Left renal pelvis (tissue), 4 donors: ENCODE measurements at regions not wholly inside any gene's neighbourhood (a gene's known extent, or its start where the extent isn't known, plus 50 kb on each side); places are given as distances from the start of the nearest gene placed in this dataset.

ENCODE experiments used
- DNase-seq, 4 donors: peaks; one replicate each; pipeline ENCODE4 v3.0.0-alpha.2; 2013; ENCODE audit warnings: low read depth in 4 of 4, low spot score in 3 of 4

DNA sequence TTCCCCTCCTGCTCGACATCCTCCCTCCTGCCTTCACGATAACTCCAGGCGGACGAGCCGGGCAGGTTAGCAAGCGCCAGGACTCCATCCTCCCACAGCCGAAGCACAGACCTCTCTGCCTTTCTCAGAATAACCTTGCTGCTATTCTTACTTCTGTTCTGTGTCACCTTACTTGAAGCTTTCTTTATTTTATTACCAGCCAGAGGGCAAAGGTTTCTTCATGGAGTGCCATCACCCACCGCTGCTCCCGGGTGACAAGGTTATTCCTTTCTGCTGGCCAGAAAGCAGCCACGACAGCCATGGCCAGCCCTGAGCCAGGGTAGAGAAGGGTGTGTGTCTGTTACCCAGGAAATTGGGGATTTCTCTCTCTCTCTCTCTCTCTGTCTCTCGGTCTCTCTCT is 227.1 kb downstream of the ANAPC1 start:
- no peak for DNase-seq

DNA sequence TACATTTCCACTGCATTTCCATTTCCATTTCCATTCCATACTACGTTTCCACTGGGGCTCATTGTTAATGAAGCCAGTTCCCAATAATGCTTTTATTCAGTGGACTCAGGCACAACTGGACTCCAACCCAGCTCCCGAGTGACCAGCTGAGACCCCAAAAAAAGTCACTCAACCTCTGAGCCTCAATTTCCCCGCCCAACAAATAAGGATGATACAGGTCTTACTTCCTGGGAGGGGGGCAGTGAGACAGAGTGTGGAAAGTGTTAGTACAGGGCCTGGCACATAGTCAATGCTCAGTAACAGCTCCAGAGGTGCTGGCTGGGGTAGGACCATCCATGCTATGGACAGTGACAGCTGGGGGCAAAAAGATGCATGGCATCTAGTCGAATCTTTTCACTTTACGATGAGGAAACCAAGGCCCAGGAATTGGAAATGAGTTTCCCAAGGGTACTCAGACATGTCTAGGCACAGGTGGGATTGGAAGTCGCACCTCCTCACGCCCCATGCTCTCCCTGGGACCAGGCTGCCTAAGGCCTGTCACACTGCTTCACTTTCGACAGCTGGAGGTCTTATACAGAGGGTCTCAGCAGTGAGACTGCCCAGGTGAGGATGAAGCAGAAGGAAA is 226.5 kb downstream of the ANAPC1 start:
- no peak for DNase-seq

GRCh38 chr2:111659361-111660333 is 224.3 kb downstream of the ANAPC1 start:
- peak in 3 of 4 donors; percentile 49 to 62 (median 57) for DNase-seq

DNA sequence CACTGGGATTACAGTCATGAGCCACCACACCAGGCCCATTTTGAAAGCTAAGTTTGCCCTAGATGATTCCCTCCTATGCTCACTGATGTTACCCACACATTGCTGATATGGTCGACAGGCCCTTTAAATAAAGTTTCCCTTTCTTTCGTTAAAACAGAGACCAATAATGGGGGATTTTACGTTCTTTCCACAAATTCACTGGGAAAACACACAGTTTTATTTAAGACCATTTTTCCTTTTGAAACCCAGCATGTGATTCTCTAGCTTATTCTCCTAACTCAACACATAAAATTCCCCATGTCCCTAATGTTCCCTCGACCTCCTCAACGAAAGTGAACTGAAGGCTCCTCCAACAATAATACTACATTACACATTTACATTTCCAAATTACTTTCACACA is 223.2 kb downstream of the ANAPC1 start:
- no peak for DNase-seq

DNA sequence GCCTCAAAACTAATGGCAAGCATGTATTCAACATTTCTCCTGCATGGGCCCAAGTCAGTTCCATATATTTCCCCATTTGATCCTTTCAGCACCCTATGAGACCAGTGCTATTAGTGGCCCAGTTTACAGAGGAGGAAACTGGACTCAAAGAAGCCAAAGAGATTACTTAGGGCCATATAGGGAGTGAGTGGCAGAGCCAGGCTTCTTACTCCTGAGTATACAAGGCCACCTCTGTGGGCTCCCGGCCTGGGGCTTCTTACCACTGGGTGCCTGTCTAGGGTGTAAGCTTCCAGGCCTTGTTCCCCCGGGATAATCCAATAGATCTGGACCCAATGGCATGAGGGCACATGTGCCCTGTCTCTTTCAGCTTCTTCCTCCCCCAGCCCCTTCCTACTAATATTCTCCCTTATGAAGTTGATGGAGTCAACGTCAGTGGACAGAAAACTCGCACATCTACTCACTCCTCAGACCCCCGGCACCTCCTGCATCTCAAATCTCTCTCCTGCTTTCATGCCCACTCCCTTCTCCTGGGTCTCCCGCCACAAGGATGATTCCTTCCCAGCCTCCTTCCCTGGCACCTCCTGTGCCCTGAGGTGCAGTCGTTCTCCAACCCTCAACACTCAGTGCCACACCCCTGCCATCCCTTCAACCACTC is 222.6 kb downstream of the ANAPC1 start:
- no peak for DNase-seq

GRCh38 chr2:111662039-111662770 is 221.8 kb downstream of the ANAPC1 start:
- no peak for DNase-seq

DNA sequence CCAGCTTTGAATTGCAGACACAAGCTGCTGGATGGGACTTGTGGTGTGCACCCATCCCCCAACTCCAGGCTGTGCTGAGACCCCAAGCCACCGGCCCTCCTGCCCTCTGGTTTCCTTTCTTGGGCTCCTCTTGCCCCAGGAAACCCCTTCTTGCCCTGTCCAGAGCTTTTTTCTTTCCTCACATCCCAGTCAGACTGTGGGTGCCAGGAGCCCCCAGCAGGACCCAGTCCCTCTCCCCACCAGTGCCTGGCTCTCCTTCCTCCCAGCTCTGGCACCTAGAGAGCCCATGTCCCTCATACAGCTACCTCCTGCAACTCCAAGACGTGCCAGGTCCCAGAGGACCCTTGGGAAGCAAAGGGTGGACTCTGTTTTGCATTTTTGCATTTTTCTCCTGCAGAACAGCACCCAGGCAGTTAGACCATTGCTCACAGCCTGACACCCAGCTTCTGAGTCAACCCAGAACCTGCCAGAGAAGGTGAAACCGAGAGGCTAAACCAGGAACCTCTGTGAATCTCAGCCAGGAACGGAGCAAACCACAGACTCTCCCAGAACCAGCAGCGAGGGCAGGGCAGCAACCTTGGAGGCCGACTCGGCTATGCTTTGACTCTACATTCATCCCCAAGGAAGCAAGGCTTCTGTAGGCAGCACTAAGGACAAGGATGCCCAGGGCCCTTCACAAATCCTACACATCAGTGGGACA is 221.1 kb downstream of the ANAPC1 start:
- no peak for DNase-seq

DNA sequence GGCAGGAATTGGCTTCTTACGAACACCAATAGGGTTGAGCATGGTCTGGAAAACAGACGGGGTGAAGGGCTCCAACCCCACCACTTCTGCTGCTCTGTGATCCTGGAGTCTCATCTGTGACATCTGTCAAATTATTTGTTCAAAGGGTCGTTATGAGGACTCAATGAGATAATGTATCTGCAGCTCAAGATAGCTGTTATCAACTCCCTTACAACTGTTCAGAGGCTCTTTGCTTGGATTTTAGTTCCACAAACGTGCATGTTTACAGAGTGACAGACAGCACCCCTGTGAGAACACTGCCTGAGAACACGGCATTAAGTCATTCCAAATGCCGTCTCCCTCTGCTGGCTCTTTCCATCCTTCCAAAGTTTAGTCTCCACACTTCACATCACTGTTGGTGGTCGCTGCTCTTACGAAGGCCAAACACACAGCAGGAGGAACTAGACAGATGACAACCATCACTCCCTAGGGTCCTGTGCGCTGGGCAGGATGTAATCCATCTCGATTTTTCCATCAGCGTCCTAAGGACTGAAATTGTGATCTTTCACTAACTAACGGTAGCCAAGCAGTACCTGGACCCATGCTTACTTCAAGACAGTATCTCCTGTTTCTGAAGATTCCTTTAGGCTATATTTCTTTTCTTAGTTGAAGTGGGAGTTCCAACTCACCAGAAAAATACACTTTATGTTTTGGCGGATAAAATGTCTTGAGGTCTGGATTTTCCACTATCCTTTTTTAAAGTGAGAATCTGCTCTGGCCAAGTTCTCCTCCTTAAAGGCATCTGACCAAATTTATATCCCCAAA is 220.3 kb downstream of the ANAPC1 start:
- no peak for DNase-seq

DNA sequence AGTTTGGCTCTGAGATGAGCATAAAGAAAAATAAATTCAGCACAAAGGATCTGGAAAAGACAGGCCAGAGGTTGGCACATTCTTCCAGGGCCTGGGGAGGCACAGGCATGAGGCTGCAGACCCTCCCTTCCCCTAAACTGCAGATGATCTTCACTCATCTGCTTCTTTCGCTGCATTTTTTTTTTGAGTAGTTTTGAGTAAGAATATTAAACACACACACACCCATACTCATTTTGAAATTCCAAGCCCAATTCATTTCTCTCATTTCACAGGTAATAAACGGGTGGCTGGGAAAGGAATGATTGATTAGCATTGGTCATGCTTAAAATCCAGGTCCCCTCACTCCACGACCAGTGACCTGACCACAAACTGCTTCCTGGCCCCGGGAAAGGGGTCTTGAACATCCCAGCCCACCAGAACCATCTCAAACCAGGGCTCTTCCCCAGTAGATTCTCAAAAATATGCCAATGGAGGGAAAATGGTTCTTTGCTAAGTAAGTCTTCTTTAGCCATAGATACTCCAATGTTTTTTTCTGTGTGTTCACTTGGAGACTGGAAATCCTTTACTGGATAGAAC is 219.6 kb downstream of the ANAPC1 start:
- DNase-seq, result no peak

DNA sequence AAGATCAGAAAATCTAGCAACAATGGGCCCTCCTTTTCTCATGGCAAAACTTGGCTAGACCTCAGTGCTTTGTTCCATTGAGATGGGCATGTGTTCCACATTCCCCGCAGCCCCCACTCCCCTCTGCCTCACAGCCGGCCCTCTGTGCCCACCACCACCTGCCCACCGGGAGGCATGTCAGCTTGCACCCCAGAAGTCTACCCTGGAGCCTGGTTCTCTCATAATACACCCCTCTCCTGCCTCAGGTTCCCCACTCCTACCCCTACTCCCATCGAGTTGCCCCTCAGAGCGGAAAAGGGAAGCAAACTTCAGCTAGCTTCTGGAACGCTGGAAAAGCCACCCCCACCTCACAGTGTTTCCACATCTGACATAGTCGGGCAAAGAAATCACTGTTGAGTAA is 219.0 kb downstream of the ANAPC1 start:
- DNase-seq, result no peak

DNA sequence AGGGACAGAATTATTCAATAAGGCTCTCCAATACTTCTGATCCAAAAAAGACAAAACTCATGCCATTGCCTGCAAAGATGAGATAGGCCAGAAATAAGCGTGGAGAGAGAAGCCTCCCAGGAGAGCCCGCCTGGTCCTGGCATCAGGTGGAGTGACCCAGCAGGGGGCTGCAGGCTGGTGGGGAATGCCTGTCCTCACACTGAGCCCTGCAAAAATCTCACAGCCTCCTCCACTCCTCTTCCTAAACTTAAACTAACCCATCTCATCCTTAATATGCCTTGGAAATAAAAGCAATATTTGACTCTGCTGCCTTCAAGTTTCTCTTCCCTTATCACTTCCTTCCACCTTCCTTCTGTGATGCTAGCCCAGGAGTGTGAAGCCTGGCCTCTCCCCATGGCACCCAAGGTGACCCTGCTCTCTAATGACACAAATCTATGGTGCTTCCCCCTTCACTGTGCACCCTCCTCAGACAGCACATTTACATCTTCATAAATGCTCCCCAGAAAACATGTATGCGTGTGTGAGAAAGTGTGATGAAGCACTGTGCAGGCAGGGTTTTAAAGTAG is 218.4 kb downstream of the ANAPC1 start:
- DNase-seq, result no peak

- no peak for DNase-seq
Observed at GRCh38 chr2:111666160-111666559, 217.8 kb downstream of the ANAPC1 start.

GRCh38 chr2:111667001-111667400 is 217.0 kb downstream of the ANAPC1 start:
- DNase-seq, result no peak

- no peak for DNase-seq
Observed at GRCh38 chr2:111667542-111668273, 216.3 kb downstream of the ANAPC1 start.

DNA sequence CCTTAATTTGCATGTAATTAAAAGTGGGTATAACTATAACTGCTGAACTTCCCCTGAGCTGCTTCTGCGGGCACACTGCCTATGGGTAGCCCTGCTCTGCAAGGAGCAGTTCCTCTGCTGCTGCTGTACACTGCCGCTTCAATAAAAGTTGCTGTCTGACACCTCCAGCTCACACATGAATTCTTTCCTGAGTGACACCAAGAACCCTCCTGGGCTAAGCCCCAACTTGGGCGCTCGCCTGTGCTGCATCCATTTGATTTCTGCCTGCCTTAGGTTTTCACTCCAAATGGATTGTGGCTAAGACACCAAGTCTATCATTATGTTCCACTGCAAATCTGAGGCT is 215.7 kb downstream of the ANAPC1 start:
- no peak for DNase-seq

GRCh38 chr2:111668741-111669140 is 215.3 kb downstream of the ANAPC1 start:
- no peak for DNase-seq

DNA sequence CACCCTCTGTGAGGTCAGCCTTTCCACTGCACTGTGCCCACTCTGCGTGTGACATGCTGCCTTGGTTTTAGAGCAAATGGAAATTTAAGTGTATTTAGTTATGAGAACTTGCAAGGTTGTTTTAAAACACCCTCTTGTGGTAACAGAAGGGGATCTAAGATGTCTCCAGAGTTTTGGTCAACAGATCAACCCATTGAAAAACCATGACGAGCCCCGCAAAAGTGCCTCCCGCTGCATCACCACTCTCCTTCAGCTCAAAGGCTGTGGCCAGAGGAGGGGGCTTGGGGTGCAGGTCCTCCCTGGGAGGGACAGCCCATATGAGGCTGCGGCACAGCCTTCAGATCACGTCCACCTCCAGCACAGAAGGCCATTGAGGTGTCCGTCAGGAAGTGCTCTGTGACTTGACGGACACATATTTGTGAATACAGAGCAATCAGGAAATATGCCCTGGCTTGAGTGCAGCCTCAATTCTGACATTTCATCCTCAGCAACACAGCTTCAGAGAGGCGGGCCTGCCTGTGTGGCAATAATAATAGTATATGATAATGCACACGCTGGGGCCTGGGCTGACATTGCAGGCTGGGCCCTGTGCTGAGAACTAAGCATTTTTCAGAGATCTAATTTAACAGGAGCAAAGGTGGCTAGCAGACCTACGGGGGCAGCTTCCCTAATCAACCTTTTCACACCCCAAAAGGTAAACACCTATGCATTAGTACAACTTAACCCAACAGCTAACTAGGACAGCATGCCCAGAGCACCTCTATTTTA is 213.9 kb downstream of the ANAPC1 start:
- DNase-seq, result no peak
